Fibroblast of skin of right biceps (primary cell): ENCODE measurements at regions not wholly inside any gene's neighbourhood (a gene's known extent, or its start where the extent isn't known, plus 50 kb on each side); places are given as distances from the start of the nearest gene placed in this dataset.

ENCODE experiments used
- DNase-seq: peaks from one replicate; pipeline ENCODE4 v3.0.0-alpha.2; 2013

DNA sequence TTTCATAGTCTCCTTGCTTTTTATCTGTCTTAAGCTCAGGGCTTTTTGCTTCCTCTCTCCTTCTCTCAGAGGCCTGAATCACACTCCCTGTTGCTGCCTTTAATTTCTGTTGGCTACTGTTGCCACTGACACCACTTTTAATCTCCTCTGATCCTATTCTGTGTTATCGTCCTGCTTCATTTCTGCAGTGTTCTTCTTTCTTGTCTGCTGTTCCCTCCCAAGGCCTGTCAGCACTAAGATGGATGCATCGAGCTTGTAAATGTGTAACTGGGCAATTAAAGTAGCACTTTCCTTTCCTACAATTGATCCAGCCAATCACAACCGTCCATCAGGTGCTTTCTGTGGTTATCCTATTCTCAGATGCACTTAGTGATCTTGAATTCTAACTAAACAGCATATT lies 71.3 kb upstream of the VEPH1 start:
- no peak for DNase-seq

GRCh38 chr3:157573780-157574378 lies 70.7 kb upstream of the VEPH1 start:
- no peak for DNase-seq

DNA sequence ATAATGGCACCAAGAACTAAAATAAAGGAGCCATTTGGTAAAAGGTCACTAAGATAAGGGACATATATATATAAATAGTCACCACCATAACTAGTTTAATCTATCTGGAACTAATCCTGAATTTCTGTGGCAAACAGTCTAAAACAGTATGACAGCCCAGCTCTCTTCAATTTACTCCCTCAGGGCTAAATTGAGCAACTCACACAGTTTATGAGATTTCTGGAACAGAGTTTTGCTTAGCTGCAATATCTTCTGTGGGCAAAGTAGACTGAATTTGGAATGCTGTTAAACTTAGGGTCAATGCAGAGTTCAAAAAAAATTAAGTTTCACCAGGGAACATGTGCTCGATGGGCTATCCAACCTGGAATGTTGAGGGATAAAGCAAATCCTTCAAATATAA lies 70.1 kb upstream of the VEPH1 start:
- DNase-seq: peak; percentile 15

DNA sequence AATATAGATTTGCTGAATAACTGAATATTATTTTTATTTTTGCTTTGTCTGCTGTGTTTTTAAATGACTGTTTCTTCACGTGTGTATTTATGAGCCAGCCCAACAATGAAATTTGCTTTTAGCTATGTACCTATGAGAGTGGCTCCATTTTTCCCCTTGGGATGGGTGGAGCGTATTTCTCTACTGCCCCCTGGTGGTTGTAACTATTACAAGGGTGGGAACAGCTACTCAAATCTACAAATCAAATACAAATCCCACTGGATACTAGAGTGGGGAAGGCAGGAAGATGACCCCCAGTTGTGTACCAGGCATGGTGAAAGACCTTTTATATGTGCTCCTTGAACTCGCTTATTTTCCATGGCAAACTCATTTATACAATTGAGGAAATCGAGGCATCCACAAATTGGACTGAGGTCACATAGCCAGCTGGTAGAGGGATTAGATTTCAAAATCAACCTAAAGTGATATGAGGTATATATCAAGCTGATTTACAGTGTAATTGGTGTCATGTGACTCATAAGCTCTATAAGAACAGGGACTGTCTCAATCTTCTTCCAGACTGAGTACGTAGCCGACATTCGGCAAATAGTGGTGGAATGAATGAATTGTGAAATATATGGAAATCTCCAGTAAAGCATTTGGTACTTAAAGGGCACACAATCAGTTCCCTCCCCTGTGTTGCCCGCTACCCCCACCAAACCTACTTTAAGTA lies 69.5 kb upstream of the VEPH1 start:
- DNase-seq: peak; percentile 64

- DNase-seq: no peak
These were observed 63.4 kb upstream of the VEPH1 start for GRCh38 chr3:157566596-157566995.

DNA sequence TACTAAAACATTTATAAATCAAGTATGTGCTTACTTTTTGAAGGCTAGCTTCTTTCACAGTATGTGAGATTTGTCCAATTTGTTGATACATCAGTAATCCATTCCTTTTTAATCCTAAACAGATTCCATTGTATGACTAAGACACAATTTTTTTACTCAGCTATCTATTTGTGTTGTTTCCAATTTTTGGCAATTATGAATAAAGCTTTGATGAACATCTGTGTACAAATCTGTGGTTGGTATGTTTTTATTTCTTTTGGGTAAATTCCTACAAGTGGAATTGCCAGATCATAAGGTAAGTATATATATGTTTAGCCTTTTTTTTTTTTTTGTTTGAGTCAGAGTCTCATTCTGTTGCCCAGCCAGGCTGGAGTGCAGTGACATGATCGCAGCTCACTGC lies 56.2 kb upstream of the VEPH1 start:
- DNase-seq: no peak
